IMR-90 (cell line): ENCODE measurements at regions not wholly inside any gene's neighbourhood (a gene's known extent, or its start where the extent isn't known, plus 50 kb on each side); places are given as distances from the start of the nearest gene placed in this dataset.

Experiments used
- MAZ ChIP-seq: IDR thresholded peaks from 2 replicates; pipeline ENCODE4 v1.6.1; 2012; ENCODE audit warnings: low read depth, mild to moderate bottlenecking, low read length, improper control_type of control experiment, moderate library complexity, borderline replicate concordance
- MXI1 ChIP-seq: IDR thresholded peaks from 2 replicates; pipeline ENCODE4 v1.6.1; 2012; ENCODE audit warnings: low read depth, mild to moderate bottlenecking, low read length, moderate library complexity, borderline replicate concordance
- POLR2A ChIP-seq: IDR thresholded peaks from 2 replicates; pipeline ENCODE4 v1.6.1; 2012; ENCODE audit warnings: mild to moderate bottlenecking, low read depth, low read length
- RCOR1 ChIP-seq: IDR thresholded peaks from 2 replicates; pipeline ENCODE4 v1.6.1; 2012; ENCODE audit warnings: mild to moderate bottlenecking, low read length, improper control_type of control experiment; ENCODE audit not compliant: insufficient replicate concordance
- RFX5 ChIP-seq: IDR thresholded peaks from 2 replicates; pipeline ENCODE4 v1.8.0; 2012; ENCODE audit warnings: low read depth, mild to moderate bottlenecking, low read length, moderate library complexity
- SMC3 ChIP-seq: fragments of 150-350 bp; IDR thresholded peaks from 2 replicates; pipeline ENCODE4 v1.6.1; 2016; ENCODE audit warnings: low read depth, mild to moderate bottlenecking, antibody characterized with exemption, low read length, moderate library complexity
- USF2 ChIP-seq: fragments of 150-350 bp; IDR thresholded peaks from 2 replicates; pipeline ENCODE4 v1.6.1; 2017; ENCODE audit warnings: mild to moderate bottlenecking, antibody characterized with exemption, low read length, low read depth
- TF ChIP-seq, protein P1 (sequence below): conservative IDR thresholded peaks from 2 replicates; pipeline ENCODE4 v1.5.1; 2012; ENCODE audit warnings: mild to moderate bottlenecking, low read depth, low read length, improper control_type of control experiment

GRCh38 chr3:27802849-27803248 is 80.7 kb upstream of the EOMES start:
- TF ChIP-seq MXI1 (no peak), USF2 (no peak), POLR2A (no peak), RCOR1 (no peak), MAZ (no peak), SMC3 (no peak), RFX5 (no peak)
- TF ChIP-seq, protein P1, sequence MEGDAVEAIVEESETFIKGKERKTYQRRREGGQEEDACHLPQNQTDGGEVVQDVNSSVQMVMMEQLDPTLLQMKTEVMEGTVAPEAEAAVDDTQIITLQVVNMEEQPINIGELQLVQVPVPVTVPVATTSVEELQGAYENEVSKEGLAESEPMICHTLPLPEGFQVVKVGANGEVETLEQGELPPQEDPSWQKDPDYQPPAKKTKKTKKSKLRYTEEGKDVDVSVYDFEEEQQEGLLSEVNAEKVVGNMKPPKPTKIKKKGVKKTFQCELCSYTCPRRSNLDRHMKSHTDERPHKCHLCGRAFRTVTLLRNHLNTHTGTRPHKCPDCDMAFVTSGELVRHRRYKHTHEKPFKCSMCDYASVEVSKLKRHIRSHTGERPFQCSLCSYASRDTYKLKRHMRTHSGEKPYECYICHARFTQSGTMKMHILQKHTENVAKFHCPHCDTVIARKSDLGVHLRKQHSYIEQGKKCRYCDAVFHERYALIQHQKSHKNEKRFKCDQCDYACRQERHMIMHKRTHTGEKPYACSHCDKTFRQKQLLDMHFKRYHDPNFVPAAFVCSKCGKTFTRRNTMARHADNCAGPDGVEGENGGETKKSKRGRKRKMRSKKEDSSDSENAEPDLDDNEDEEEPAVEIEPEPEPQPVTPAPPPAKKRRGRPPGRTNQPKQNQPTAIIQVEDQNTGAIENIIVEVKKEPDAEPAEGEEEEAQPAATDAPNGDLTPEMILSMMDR, result no peak
